ENCODE measurements at regions not wholly inside any gene's neighbourhood (a gene's known extent, or its start where the extent isn't known, plus 50 kb on each side); places are given as distances from the start of the nearest gene placed in this dataset.

- DNase-seq (ENCODE audit: low spot score): no peak
- Histone ChIP-seq H3K27ac (no peak overlapping the region), H3K4me3 (no peak overlapping the region)
- no peak for TF ChIP-seq CTCF (IDR thresholded peaks at IDR 0.05)
Observed at GRCh38 chr9:79001012-79001411, 570.8 kb upstream of the TLE4 start.

- H3K27ac ChIP-seq: no peak overlapping the region
- no peak for TF ChIP-seq CTCF (IDR thresholded peaks at IDR 0.05)
- DNase-seq (ENCODE audit: low spot score): no peak
- no peak overlapping the region for H3K4me3 ChIP-seq
Observed at GRCh38 chr9:79003514-79003913, 568.3 kb upstream of the TLE4 start.

- Histone ChIP-seq H3K27ac (no peak overlapping the region), H3K4me3 (no peak overlapping the region)
- TF ChIP-seq CTCF (IDR thresholded peaks at IDR 0.05): no peak
- DNase-seq (ENCODE audit: low spot score): no peak
Observed at GRCh38 chr9:79004032-79004431, 567.7 kb upstream of the TLE4 start.

GRCh38 chr9:79006546-79006945, 565.2 kb upstream of the TLE4 start:
- H3K4me3 ChIP-seq: no peak overlapping the region
- TF ChIP-seq CTCF (IDR thresholded peaks at IDR 0.05): no peak
- no peak for DNase-seq (ENCODE audit: low spot score)

GRCh38 chr9:79007701-79008483, 563.9 kb upstream of the TLE4 start:
- TF ChIP-seq CTCF (IDR thresholded peaks at IDR 0.05): no peak
- no peak for DNase-seq (ENCODE audit: low spot score)
- Histone ChIP-seq H3K27ac (no peak overlapping the region), H3K4me3 (no peak overlapping the region)

More at GRCh38 chr9:79006546-79006945, 565.2 kb upstream of the TLE4 start:
- H3K27ac ChIP-seq: no peak overlapping the region

- no peak for TF ChIP-seq CTCF (IDR thresholded peaks at IDR 0.05)
- no peak for DNase-seq (ENCODE audit: low spot score)
- no peak overlapping the region for H3K27ac ChIP-seq
- H3K4me3 ChIP-seq: no peak overlapping the region
Observed at GRCh38 chr9:79008916-79009315, 562.8 kb upstream of the TLE4 start.

- Histone ChIP-seq H3K27ac (no peak overlapping the region), H3K4me3 (no peak overlapping the region)
- DNase-seq (ENCODE audit: low spot score): no peak
- TF ChIP-seq CTCF (IDR thresholded peaks at IDR 0.05): no peak
Observed at GRCh38 chr9:79011461-79011860, 560.3 kb upstream of the TLE4 start.

Data from coronary artery (tissue), 2 donors.